Sigmoid colon (tissue), 4 donors: ENCODE measurements at regions not wholly inside any gene's neighbourhood (a gene's known extent, or its start where the extent isn't known, plus 50 kb on each side); places are given as distances from the start of the nearest gene placed in this dataset.

Experiments
- EP300 ChIP-seq, 4 donors: sonication (generic); formaldehyde crosslinking; IDR thresholded peaks; one replicate each; pipeline ENCODE4 v1.6.1; 2017; ENCODE audit warnings: antibody characterized with exemption in 4 of 4
- POLR2A ChIP-seq, 2 donors: fragments of 450-650 bp; IDR thresholded peaks; one replicate each; pipeline ENCODE4 v1.6.1; 2016; ENCODE audit warnings: antibody characterized with exemption in 2 of 2, mild to moderate bottlenecking in 2 of 2, moderate library complexity in 2 of 2
- TF ChIP-seq, protein P1 (sequence below), 4 experiments: fragments of 450-650 bp in 3 of 4; fragments of 200-600 bp in 1 of 4; IDR thresholded peaks; one replicate each; pipeline ENCODE4 v1.5.1; 2016 to 2019; ENCODE audit warnings: antibody characterized with exemption in 4 of 4, mild to moderate bottlenecking in 3 of 4, moderate library complexity in 2 of 4

DNA sequence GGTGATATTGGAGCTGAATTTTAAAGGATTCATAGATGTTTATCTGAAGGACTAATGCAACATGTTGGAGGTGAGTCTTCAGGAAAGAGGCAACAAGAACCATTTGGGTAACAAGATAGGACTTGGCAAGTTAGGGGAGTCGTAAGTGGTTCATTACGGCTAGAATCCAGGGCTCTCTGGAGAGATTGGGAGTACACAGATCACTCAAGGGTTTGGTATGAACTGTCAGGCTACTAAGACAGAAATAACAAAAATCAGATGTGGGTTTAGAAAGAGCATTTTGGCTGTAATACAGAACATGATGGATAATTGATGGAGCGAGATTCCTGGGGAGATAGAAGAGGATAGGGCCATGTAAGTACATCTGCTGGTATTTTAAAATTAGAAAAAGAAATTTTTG, 86.3 kb upstream of the ESR1 start:
- TF ChIP-seq, protein P1, sequence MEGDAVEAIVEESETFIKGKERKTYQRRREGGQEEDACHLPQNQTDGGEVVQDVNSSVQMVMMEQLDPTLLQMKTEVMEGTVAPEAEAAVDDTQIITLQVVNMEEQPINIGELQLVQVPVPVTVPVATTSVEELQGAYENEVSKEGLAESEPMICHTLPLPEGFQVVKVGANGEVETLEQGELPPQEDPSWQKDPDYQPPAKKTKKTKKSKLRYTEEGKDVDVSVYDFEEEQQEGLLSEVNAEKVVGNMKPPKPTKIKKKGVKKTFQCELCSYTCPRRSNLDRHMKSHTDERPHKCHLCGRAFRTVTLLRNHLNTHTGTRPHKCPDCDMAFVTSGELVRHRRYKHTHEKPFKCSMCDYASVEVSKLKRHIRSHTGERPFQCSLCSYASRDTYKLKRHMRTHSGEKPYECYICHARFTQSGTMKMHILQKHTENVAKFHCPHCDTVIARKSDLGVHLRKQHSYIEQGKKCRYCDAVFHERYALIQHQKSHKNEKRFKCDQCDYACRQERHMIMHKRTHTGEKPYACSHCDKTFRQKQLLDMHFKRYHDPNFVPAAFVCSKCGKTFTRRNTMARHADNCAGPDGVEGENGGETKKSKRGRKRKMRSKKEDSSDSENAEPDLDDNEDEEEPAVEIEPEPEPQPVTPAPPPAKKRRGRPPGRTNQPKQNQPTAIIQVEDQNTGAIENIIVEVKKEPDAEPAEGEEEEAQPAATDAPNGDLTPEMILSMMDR (IDR thresholded peaks at IDR 0.05) = no peak
- TF ChIP-seq EP300 (IDR thresholded peaks at IDR 0.05) (no peak), POLR2A (IDR thresholded peaks at IDR 0.05) (no peak)
